Skin epidermis (tissue), 12 donors: ENCODE measurements at regions not wholly inside any gene's neighbourhood (a gene's known extent, or its start where the extent isn't known, plus 50 kb on each side); places are given as distances from the start of the nearest gene placed in this dataset.

Source experiments
- H3K27ac ChIP-seq, 21 experiments: fragments of 200-600 bp; sonication (generic) in 11 of 21; one replicate each; pipeline ENCODE4 v1.5.0; 2020; ENCODE audit warnings: mild to moderate bottlenecking in 3 of 21, inconsistent platforms in 2 of 21, moderate library complexity in 2 of 21
- H3K4me3 ChIP-seq, 7 experiments: fragments of 200-600 bp; sonication (generic) in 2 of 7; one replicate each; pipeline ENCODE4 v1.5.0; 2020; ENCODE audit warnings: inconsistent platforms in 2 of 7, mild to moderate bottlenecking in 2 of 7, moderate library complexity in 1 of 7

DNA sequence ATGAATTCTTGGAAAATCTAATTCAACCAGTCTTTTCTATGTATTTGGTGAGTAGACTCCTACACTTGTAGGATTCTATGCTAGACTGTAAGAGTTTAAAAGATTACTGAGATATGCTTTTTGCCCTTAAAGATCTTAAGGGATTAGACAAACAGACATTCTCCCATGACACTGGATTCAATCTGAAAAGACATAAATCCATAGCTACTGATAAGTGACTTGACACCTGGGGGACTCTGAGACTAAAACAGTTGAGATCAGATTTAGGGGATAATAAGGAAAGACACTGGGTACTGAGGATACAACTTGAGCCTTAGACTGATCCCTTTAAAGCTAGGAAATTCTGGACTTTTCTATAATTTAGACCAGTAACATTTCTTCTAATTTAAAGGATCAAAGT lies 1233.4 kb downstream of the XPNPEP1 start:
- H3K4me3 ChIP-seq: no peak overlapping the region
- H3K27ac ChIP-seq: no peak overlapping the region

DNA sequence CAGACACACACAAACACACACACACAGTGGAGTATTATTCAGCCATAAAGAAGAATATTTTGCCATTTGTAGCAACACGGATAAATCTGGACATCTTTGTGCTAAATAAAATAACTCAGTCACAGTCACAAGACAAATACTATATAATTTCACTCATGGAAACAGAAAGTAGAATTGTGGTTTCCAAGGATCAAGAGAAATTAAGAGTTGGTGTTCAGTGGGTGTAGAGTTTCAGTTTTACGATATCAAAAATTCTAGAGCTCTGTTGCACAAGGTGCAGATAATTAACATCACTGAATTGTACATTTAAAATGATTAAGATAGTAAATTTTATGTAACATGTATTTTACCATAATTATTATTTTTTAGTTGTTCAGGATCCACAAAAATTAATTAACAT lies 1235.0 kb downstream of the XPNPEP1 start:
- Histone ChIP-seq H3K4me3 (no peak overlapping the region), H3K27ac (no peak overlapping the region)

DNA sequence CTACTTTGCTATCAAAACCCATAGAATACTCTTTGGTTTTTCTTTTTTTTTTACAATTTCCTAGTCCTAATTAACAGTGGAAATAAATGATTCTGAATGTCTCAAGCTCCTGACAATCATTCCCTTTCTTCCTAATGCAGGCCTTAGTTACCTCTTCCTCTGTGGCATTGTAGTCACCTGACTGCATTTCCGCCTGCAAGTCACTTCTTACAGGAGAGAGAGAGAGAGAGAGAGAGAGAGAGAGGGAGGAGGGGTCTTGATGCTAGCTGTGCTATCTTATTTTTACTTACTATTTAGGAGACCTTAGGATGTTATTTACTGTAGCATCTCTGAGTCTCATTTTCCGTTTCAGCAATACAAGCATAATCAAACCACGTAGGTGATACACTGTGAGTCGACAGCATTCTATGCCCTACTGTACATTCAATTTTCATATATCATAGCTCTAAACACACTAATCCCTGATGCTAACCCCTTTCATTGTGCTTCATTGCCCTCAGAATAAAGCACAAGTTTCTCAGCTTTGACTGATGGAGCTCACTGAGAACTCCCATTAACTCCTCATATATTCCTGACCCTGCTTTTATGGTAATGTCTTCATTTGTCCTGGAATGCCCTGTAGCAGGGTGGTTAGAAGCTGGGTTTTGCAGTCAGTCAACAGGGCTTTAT lies 1237.3 kb downstream of the XPNPEP1 start:
- Histone ChIP-seq H3K4me3 (no peak overlapping the region), H3K27ac (no peak overlapping the region)

DNA sequence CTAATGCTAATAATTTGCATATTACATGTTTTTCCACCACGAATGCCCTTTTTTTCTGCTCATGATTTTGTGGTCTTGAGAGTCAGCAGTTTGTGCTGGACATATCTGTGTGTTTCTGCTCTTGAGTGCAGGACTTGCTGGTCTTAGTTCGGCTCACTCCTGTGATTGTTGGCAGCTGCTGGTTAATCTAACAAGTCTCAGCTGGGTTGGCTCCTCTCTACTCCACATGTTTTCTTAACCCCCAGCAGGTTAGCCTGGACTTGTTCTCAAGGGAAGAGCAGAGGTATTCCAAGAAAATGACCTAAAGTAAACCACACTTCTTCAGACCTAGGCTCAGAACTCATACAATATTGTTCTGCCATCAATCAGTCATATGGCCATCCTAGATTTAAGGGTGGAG lies 1238.9 kb downstream of the XPNPEP1 start:
- no peak overlapping the region for H3K4me3 ChIP-seq
- no peak overlapping the region for H3K27ac ChIP-seq

DNA sequence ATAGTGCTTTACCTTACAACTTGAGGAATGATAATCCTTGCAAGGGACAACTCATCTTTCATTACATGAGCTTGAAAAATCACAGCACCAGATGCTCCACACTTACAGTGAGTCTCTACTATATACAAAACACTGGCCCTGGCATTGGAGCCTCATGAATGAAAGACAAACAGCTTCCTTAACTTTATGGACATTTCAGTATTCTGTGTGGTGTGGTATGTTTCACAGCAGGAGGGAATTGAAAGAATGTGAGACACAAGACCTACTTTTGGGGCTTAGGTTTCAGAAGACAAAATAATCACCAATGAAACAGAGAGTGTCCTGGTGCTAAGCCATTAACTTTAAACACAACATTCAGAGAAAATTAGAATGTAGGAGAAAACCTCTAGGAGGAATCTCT lies 1249.6 kb downstream of the XPNPEP1 start:
- H3K4me3 ChIP-seq: no peak overlapping the region
- no peak overlapping the region for H3K27ac ChIP-seq

DNA sequence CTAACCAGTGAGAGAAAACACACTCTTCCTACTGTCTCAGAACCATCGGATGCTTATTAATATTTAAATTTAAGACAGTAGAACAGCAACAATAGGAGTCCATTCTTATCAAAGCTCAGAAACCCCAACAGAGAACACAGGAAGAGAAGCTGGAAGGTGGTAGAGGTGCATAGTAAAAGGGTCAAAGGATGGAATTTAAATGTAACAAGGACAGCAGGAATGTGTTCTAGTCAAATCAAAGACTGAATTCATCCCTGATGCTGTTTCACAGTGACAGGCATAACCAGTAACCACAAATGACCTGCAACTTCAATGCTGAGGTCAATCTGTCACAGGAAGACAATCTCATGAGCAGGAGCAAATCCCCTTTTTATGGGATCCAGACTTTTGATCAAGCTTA lies 1259.7 kb downstream of the XPNPEP1 start:
- Histone ChIP-seq H3K4me3 (no peak overlapping the region), H3K27ac (no peak overlapping the region)

DNA sequence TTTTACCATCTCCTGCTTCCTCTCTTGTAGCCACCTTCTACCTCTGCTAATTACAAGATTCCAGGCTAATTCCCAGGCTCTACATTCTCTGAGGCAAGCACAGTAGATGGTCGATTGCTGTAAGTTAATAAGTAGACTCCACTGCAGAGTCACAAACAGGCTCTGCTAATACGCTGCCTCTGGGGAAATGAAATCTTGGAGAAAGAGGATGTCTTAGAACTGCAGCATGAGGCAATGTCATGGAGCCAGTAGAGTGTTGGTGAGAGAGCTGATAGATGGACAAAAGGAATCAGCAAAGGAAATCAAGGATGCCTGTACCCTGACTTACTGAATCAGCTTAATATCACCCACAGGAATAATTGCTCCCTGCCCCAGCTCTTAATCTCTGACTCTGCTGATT lies 1260.3 kb downstream of the XPNPEP1 start:
- H3K4me3 ChIP-seq: no peak overlapping the region
- H3K27ac ChIP-seq: no peak overlapping the region

DNA sequence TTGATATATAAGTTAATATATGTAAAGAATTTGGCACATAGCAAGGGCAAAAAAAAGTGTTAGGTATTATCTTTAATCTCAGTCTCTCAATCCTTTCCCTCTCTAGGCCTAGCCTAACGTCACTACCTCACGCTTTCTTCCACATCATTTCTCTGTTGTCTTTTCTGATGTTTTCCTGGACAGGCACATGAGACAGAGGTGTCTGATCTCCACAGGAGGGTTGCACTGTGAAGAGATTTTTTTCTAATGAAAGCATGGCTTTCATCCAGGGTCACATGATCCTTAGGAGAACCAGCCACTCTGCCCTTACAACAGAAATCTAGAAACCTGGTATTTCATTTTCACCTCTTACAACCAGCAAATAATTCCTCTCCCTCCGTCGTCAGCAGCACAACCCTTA lies 1268.3 kb downstream of the XPNPEP1 start:
- Histone ChIP-seq H3K4me3 (no peak overlapping the region), H3K27ac (no peak overlapping the region)

DNA sequence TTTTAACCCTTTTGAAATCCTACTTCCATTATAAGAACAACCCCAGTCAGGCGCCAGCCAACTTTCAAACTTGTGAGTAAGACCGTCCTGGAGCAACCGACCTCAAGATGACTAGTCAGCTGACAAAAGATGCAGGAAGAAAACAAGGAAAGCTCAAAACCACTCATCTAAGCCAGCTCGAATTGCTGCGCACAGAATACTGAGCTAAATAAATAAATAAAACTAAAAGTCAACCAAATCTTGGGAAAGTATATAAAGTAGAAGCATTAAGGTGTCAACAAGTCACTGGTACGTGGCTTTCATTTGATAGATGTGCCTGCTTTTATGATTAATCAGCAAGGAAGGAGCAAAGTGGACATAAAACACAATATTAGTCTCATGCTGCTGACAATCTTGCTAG lies 1269.8 kb downstream of the XPNPEP1 start:
- Histone ChIP-seq H3K27ac (no peak overlapping the region), H3K4me3 (no peak overlapping the region)

DNA sequence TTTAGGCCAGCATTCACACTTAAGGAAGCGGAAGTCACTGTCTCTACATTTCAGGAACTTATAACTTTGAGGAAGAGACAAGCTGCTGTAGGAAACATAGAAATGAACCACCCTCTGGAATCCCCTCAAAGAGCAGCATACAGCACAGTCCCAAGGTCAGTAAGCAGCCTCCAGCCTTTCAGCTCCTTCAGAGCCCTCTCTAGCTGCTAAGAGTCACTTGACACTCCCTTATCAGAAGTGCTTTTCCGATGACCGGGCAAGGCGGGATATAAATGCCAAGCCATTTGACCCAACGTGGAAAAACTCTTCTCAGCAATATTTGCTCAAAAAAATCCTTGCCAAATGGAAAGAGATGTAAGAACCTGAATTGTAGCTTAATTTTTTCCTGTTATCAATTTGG lies 1284.3 kb downstream of the XPNPEP1 start:
- Histone ChIP-seq H3K4me3 (no peak overlapping the region), H3K27ac (no peak overlapping the region)

DNA sequence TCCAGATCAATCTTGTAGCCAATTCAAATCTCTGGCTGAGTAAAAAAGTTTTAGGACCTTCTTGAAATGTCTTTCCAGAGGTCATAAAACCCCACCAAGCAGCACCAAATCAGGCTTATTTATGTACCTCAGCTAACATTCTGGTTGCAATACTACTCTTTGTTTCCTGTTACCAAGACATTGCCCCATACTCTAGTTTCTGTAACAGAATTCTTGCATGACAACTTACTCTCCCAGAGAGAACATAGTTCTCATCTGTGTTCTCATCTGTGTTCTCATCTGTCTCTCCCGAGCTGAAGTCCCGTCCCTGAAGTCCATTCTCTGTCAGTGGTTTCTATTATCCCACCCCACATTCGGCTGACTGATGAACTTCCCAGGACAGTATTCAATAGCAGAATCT lies 1285.1 kb downstream of the XPNPEP1 start:
- no peak overlapping the region for H3K4me3 ChIP-seq

DNA sequence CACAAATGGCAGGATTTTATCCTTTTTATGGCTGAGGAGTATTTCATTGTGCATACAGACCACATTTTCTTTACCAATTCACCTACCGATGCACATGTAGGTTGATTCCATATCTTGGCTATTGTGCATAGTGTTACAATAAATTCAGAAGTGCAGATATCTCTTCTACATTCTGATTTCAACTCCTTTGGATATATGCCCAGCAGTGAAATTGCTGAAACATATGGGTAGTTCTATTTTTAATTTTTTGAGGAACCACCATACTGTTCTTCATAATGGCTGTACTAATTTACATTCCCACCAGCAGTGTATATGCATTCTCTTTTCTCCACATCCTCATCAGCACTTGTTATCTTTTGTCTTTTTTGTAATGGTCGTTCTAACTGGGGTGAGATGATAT lies 1290.3 kb downstream of the XPNPEP1 start:
- Histone ChIP-seq H3K27ac (no peak overlapping the region), H3K4me3 (no peak overlapping the region)

More for the DNA sequence above, 1285.1 kb downstream of the XPNPEP1 start:
- no peak overlapping the region for H3K27ac ChIP-seq

DNA sequence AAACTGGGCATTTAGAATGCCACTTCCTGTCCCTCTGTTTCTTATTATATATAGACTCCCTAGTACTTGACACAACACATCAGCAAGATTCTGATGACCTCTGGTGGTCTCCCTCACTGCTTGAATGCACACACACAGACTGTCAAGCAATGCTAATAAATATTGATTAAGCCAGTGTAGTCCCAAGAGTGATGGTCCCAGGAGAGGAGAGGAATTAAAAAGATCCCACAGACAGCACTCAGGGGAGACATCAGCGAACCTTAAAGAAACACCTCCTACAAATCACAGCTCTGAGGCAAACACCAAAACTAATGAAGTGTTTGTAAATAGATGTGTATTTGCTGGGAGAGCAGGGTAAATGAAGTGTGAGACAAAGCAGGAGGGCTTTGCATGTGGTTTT lies 1291.2 kb downstream of the XPNPEP1 start:
- no peak overlapping the region for H3K27ac ChIP-seq
- H3K4me3 ChIP-seq: no peak overlapping the region

DNA sequence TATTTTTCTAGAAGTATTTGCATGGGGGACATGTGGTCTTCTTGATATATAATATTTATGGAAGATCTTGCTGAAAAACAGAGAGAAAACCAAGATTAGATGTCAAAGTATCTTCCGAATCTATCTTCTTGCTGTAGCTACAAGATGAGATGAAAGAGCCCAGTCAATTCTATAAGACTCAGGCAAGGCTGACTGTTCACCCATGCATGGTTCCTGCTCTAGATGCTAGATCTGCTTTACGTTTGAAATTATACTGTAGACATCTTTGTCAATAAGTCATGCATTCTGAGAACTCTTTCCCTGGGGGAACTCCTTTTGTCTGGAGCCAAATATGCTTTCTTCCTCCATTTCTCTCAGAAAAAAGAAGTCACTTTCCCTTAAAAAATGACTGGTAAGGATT lies 1292.0 kb downstream of the XPNPEP1 start:
- H3K4me3 ChIP-seq: no peak overlapping the region
- H3K27ac ChIP-seq: no peak overlapping the region

DNA sequence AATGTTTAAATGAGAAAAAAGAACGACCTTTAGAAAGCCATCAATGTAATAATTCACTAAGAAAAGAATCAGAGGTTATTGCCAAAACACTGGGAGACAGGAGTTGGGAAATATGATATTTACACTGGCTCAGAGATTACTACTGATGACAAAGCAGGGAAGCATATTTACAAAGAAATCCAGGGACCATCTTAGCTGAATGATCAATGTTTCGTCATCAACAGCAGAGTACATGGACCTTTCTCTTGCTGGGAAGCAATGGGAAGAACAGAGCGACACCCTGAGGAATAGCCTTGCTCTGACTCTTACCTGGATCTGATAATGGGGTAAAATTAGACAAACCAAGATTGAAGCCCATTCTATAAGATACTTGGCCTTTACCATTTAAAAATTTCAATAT lies 1293.5 kb downstream of the XPNPEP1 start:
- no peak overlapping the region for H3K27ac ChIP-seq
- no peak overlapping the region for H3K4me3 ChIP-seq

DNA sequence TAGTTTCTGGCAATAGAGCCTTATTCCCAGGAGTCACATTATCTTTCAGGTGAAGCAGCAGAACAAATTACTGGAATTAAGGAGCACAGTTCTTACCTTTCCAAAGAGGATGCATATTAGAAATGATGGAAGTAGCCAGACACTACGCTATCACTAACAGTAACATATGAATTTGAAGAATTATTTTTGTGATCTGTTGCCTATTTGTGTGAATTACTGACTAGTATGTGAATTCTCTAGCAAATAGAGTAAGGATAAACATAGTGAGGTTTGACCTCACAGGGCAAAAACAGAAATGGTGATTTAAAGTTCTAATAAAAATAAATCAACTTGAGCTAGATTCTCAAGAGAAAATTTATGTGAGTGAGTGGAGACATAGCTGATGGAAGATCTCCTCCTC lies 1299.3 kb downstream of the XPNPEP1 start:
- H3K4me3 ChIP-seq: no peak overlapping the region
- no peak overlapping the region for H3K27ac ChIP-seq

DNA sequence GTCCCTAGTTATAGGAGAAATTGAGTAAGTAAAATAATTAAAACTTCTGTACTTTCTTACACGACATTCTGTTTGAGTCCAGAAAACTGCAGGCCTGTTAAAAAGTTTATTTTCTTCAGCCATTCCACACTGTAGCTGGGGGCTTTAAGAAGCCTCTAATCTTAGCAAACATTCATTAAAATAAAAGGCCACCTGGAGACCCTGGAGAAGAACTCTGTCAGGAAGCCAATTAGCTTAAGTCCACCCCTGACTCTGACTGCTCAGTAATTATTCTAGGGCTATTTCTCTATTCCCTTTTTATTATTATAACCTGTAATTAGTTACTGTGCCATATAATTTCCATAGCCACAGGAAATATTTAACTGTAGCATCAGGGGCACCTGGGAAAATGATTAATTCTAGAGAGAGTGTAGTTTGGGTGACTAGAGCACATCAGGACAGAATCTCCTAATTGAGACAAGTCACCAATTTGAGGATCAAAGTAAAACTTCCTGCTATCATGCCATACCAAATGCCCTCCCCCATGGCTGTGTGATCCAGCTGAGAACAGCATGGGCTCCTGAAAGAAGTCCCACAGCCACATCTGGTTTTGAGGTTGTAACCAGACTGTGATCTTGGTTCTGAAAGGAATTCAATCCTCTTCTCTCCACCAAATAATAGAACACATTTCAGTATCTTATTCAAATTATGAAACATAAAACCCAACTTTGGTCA lies 1302.3 kb downstream of the XPNPEP1 start:
- H3K27ac ChIP-seq: no peak overlapping the region
- H3K4me3 ChIP-seq: no peak overlapping the region

DNA sequence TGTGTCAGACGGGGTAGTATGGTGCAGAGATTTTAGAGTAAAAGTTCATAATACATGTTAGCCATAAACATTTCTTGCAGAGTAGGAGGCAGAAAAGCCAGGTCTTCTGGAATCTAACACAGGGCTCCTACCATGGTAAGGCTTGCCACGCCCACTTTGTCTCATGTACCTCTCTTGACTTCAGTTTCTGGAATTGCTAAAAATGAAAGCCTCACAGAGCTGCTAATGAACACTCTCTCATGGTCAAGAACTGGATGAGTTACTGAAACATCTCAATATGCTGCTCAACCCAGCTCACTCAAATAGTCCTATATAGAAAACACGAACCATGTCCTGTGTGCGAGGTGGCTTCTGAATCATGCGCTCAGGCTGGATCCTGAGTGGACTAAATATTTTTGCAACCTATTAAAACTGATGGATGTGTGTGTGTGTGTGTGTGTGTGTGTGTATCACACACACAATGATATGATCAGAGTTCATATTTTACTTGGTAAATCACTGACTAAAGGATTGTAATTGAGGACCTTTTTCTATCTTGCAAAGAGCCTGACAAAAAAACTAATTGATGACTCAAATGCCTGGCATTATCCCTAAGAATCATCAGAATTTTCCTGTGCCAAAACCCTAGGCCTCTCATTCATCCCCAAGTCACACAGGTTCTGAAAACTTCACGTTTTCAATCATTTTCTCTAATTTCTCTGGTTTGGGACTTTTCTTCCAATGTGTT lies 1306.6 kb downstream of the XPNPEP1 start:
- H3K4me3 ChIP-seq: no peak overlapping the region
- H3K27ac ChIP-seq: no peak overlapping the region

DNA sequence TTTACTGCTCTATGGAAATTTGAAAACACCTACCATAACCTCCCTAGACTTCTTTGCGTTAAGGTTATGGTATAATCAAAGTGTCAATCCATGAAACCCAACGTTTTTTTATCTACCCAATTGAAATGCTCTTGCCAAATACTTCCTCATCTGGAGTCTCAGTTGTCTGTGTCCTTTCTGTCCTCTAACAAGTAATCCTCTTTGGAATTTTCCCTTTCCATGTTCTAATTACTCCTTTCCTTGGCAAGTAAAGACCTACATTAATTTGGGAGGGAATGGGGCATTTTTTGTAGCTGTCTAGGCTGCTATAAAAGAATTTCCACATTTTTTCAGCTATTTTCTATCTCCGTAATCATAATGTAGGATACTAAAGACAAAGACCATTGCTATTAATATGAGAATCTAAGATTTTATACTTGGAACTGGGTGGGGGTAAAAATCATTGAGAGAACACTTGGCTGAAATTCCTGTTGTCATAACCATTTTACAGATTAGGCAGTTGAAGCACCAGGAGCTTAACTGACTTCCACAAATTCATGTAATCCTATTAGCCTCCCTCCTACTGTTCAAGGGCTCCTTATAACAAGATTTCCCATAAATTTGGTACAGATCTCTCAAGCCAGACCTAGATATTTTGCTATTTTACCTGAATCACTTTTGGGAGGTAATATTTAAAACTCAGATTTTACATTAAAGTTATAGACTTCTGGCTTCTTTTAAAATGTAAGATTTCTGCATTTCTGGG lies 1307.6 kb downstream of the XPNPEP1 start:
- no peak overlapping the region for H3K4me3 ChIP-seq
- no peak overlapping the region for H3K27ac ChIP-seq

DNA sequence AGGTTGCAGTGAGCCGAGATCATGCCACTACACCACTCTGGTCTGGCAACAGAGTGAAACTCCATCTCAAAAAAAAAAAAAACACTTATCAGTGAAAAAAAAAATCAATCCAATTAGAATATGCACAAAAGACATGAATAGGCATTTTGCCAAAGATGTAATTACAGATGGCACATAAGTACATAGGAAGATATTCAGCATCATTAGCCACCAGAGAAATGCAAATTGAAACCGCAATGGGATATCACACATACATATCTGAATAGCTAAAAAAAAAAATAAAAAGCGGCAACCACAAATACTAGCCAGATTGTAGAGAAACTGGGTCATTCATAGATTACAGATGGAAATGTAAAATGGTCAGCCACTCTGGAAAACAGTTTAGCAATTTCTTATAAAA lies 1310.8 kb downstream of the XPNPEP1 start:
- no peak overlapping the region for H3K4me3 ChIP-seq
- H3K27ac ChIP-seq: no peak overlapping the region

DNA sequence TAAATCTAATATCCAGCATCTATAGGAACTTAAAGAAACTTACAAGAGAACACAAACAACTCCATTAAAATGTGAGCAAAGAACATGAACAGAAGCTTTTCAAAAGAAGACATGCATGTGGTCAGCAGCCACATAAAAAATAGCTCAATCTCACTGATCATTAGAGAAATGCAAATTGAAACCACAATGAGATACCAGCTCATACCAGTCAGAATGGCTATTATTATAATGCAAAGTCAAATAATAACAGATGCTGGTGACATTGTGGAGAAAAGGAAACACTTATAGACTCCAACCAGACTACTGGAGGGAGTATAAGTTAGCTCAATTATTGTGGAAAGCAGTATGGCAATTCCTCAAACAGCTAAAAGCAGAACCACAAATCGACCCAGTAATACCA lies 1314.5 kb downstream of the XPNPEP1 start:
- no peak overlapping the region for H3K27ac ChIP-seq
- no peak overlapping the region for H3K4me3 ChIP-seq
